ENCODE measurements at regions not wholly inside any gene's neighbourhood (a gene's known extent, or its start where the extent isn't known, plus 50 kb on each side); places are given as distances from the start of the nearest gene placed in this dataset.

GRCh38 chr1:162973381-162973795 is 95.8 kb upstream of the RGS4 start:
- in situ Hi-C loops (cut with HindIII; ENCODE audit: low pct_ligation_motif_present, low pct_unique_long_range_greater_than_20kb, low sequenced_read_pairs) = no loop called here
- no peak for DNase-seq

GRCh38 chr1:162972773-162973172 is 96.4 kb upstream of the RGS4 start:
- in situ Hi-C loops (cut with HindIII; ENCODE audit: low pct_ligation_motif_present, low pct_unique_long_range_greater_than_20kb, low sequenced_read_pairs) = no loop called here

GRCh38 chr1:162970021-162970420 is 99.1 kb upstream of the RGS4 start:
- DNase-seq = no peak
- in situ Hi-C loops (cut with HindIII; ENCODE audit: low pct_ligation_motif_present, low pct_unique_long_range_greater_than_20kb, low sequenced_read_pairs) = no loop called here

More at GRCh38 chr1:162972773-162973172, 96.4 kb upstream of the RGS4 start:
- DNase-seq = no peak

- no peak for DNase-seq
- in situ Hi-C loops (cut with HindIII; ENCODE audit: low pct_ligation_motif_present, low pct_unique_long_range_greater_than_20kb, low sequenced_read_pairs) = no loop called here
Observed at GRCh38 chr1:162966613-162967012, 102.5 kb upstream of the RGS4 start.

- in situ Hi-C loops (cut with HindIII; ENCODE audit: low pct_ligation_motif_present, low pct_unique_long_range_greater_than_20kb, low sequenced_read_pairs) = no loop called here
- DNase-seq = no peak
Observed at GRCh38 chr1:162964901-162965300, 103.9 kb upstream of the CCDC190 start.

DNA sequence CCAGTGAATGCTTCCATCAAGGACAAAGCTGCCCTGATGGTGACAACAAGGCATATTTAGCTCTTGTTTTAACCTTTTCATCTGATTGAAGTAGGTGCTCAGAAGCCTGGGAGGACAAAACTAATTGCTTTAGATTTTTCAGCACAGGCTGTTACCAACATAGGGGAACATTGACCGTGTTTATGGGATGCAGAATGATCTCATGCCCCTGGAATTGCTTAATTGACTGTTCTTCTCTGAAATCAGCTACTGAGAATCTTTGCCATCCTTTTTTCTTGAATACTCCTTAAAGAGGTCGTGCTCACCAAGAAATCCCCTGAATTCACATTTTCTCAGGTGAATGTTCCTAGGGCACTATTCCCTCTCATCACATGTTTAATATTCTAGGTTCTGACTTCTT is 95.9 kb upstream of the CCDC190 start:
- DNase-seq = no peak
- in situ Hi-C loops (cut with HindIII; ENCODE audit: low pct_ligation_motif_present, low pct_unique_long_range_greater_than_20kb, low sequenced_read_pairs) = no loop called here

GRCh38 chr1:162954824-162955223 is 93.8 kb upstream of the CCDC190 start:
- in situ Hi-C loops (cut with HindIII; ENCODE audit: low pct_ligation_motif_present, low pct_unique_long_range_greater_than_20kb, low sequenced_read_pairs) = no loop called here
- DNase-seq = no peak

DNA sequence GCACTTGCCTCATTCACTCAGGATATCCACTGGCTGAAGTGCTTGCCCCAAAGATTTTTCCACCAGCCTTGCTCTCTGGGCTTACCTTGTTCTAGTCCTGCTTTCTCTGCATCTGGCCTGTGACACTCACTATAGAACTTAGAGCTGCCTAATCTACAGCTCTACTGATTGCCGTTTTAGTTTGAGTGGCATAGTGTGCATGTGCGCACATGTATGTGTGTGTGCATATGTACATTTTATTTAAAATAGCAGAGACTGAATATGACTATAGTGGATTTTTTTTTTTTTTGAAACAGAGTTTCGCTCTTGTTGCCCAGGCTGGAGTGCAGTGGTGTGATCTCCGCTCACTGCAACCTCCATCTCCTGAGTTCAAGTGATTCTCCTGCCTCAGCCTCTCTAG is 92.0 kb upstream of the CCDC190 start:
- in situ Hi-C loops (cut with HindIII; ENCODE audit: low pct_ligation_motif_present, low pct_unique_long_range_greater_than_20kb, low sequenced_read_pairs) = no loop called here
- DNase-seq = no peak

GRCh38 chr1:162951553-162952315 is 90.8 kb upstream of the CCDC190 start:
- in situ Hi-C loops (cut with HindIII; ENCODE audit: low pct_ligation_motif_present, low pct_unique_long_range_greater_than_20kb, low sequenced_read_pairs) = no loop called here
- DNase-seq = no peak

- in situ Hi-C loops (cut with HindIII; ENCODE audit: low pct_ligation_motif_present, low pct_unique_long_range_greater_than_20kb, low sequenced_read_pairs) = no loop called here
- no peak for DNase-seq
Observed at GRCh38 chr1:162950187-162950586, 89.2 kb upstream of the CCDC190 start.

- in situ Hi-C loops (cut with HindIII; ENCODE audit: low pct_ligation_motif_present, low pct_unique_long_range_greater_than_20kb, low sequenced_read_pairs) = no loop called here
- DNase-seq = no peak
Observed at GRCh38 chr1:162946701-162947100, 85.7 kb upstream of the CCDC190 start.

DNA sequence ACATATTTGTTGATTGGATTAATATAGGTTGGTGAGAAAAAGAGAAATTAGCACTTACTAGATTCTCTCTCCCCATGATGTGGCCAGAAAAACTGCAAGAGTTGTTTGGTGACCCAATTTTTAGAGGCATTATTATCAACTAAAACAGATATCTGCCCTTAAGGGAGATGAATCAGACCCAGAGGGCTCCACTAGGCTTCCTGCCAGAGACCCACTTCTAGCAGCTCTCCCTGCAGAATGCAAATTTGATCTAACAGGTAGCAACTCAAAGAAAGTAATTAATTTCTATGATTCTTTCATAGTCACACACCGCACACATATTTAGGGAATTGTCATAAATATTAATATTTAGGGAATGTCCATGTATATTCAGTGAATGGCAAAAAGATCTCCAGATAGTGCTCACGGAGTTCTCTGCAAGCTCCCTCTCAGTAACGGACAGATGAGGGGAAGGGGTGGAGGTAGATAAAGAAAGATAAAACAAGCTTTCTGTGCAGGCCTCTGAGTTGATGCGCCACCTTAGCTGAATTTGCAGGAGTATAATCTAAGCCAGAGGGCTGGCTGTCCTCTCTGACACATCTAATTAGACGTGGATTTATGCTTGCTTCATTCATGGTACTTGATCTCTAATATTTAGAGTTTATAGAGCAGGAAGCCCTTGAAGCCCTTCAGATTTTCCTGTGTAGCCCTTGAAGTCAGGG is 84.1 kb upstream of the CCDC190 start:
- in situ Hi-C loops (cut with HindIII; ENCODE audit: low pct_ligation_motif_present, low pct_unique_long_range_greater_than_20kb, low sequenced_read_pairs) = no loop called here
- DNase-seq = no peak

DNA sequence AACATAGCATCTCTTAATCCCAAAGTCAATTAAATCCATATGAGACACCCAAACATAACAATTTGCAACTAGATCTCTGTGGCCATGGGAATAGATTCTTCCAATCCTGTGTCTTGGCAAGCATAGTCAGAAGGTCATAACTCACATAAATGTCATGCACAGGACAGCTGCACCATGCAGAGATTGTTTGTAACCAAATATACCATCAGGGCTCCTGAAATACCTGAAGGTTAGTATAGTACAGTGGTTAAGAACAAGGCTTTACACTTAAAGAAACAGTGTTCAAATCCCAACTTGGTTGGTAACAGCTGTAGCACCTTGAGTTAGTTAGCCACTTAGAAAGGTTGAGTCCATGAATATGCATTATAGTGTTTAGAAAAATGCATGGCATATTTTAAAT is 82.6 kb upstream of the CCDC190 start:
- no peak for DNase-seq
- in situ Hi-C loops (cut with HindIII; ENCODE audit: low pct_ligation_motif_present, low pct_unique_long_range_greater_than_20kb, low sequenced_read_pairs) = no loop called here

DNA sequence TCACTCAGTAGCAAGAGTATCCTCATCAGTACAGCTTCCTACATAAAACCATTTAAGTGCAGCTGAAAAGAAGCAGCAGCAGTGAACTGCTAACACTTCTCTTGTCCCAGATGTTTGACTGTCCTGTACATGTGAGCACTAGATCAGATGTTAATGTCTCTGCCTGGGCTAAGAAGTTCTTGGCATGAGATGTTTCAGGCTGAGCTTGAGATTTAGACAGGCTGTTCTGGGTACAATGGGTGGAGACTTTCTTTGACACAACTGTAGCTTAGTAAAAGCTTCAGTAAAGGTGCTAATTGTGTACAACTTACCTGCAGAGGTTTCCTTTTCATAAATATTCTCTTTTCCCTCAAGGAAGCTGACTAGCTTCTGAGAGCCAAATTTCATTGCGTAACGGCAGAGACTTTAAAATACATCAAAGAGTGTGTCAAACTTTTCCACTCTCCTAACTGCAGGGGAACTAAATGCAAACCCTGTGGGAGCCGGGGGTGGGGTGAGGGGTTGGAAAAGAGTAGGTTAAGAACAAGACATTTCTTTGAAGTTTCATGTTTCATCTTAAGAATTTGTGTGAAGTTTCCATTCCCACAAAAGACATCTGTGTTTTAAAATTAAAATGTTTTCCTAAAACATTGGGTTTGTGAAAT is 82.1 kb upstream of the CCDC190 start:
- DNase-seq = no peak
- in situ Hi-C loops (cut with HindIII; ENCODE audit: low pct_ligation_motif_present, low pct_unique_long_range_greater_than_20kb, low sequenced_read_pairs) = no loop called here

DNA sequence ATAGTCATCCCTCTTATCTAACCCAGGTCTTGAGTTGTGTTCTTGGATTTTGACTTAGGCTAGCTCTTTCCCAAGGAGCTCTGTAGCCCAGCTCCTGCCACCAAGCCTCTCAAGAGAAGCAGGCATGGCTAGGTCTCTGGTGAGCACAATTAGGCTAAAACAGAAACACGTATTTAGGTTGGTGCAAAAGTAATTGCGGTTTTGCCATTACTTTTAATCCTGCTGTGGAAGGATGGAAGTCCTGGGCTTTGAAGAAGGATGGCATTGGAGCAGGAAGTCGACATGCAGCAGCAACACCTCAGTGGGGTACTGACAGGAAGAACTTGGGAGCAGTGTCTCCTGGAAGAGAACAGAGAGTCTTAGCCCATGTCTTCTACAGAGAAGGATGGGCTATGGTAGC is 80.0 kb upstream of the CCDC190 start:
- in situ Hi-C loops (cut with HindIII; ENCODE audit: low pct_ligation_motif_present, low pct_unique_long_range_greater_than_20kb, low sequenced_read_pairs) = no loop called here

GRCh38 chr1:162939035-162939434 is 78.1 kb upstream of the CCDC190 start:
- no peak for DNase-seq
- in situ Hi-C loops (cut with HindIII; ENCODE audit: low pct_ligation_motif_present, low pct_unique_long_range_greater_than_20kb, low sequenced_read_pairs) = no loop called here

More for the DNA sequence above, 80.0 kb upstream of the CCDC190 start:
- no peak for DNase-seq

- no peak for DNase-seq
- in situ Hi-C loops (cut with HindIII; ENCODE audit: low pct_ligation_motif_present, low pct_unique_long_range_greater_than_20kb, low sequenced_read_pairs) = no loop called here
Observed at GRCh38 chr1:162937716-162938395, 76.9 kb upstream of the CCDC190 start.

- in situ Hi-C loops (cut with HindIII; ENCODE audit: low pct_ligation_motif_present, low pct_unique_long_range_greater_than_20kb, low sequenced_read_pairs) = no loop called here
- DNase-seq = no peak
Observed at GRCh38 chr1:162930976-162931560, 70.1 kb upstream of the CCDC190 start.

DNA sequence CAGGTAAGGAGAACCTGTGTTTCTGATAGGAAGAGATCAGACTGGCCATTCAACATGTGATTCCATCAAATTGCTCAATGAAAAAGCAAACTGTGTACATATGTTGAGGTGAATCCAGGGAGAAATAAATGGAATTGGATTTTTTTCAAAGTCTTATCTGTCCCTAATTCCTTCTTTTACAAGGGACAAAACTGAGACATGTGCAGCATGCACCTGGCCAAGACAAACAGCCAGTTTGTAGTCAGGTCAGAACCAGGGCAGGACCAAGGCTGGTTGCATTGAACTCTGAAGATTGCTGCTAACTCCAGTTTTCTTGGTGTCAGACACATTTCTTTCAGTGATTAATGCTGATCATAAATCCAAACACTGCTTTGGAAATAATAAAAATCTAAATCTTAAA is 69.6 kb upstream of the CCDC190 start:
- no peak for DNase-seq
- in situ Hi-C loops (cut with HindIII; ENCODE audit: low pct_ligation_motif_present, low pct_unique_long_range_greater_than_20kb, low sequenced_read_pairs) = no loop called here
